ENCODE measurements at regions not wholly inside any gene's neighbourhood (a gene's known extent, or its start where the extent isn't known, plus 50 kb on each side); places are given as distances from the start of the nearest gene placed in this dataset.

GRCh38 chr3:41041462-41041861 lies 157.8 kb upstream of the CTNNB1 start:
- no peaks in the 10 kb centered on the region for H3K9me3 Mint-ChIP-seq (ENCODE audit: unreplicated experiment)
- Histone ChIP-seq H3K9me3 (ENCODE audit: insufficient read depth, low read depth, low read length) (no peaks in the 10 kb centered on the region), H3K27ac (ENCODE audit: low read depth, low read length) (no peak overlapping the region), H3K9ac (ENCODE audit: low read length) (no peak overlapping the region), H4K20me1 (ENCODE audit: insufficient read depth, low read length) (no peaks in the 10 kb centered on the region), H2AFZ (ENCODE audit: low read depth, low read length) (no peak overlapping the region), H3K4me3 (ENCODE audit: insufficient read depth, low read depth, low read length) (no peak overlapping the region), H3K79me2 (ENCODE audit: insufficient read depth, low read length) (no peaks in the 10 kb centered on the region), H3K36me3 (ENCODE audit: insufficient read depth, low read length) (no peaks in the 10 kb centered on the region), H3K4me1 (ENCODE audit: insufficient read depth, low read length) (no peaks in the 10 kb centered on the region), H3K4me2 (ENCODE audit: low read length) (no peak overlapping the region), H3K27me3 (ENCODE audit: insufficient read depth, low read length) (peaks cover 9% of the 10 kb centered on the region)
- H3K27me3 Mint-ChIP-seq (ENCODE audit: low read depth, unreplicated experiment), result peaks cover 26% of the 10 kb centered on the region
- no peak overlapping the region for H3K27ac Mint-ChIP-seq (ENCODE audit: unreplicated experiment)
- no peaks in the 10 kb centered on the region for H3K4me1 Mint-ChIP-seq (ENCODE audit: low read depth, unreplicated experiment)
- TF ChIP-seq EZH2 (IDR thresholded peaks at IDR 0.05; ENCODE audit: insufficient read depth, low read length), result no peak
- TF ChIP-seq CTCF (IDR thresholded peaks at IDR 0.05; ENCODE audit: insufficient read depth, low read depth, low read length), result no peak
- H3K36me3 Mint-ChIP-seq (ENCODE audit: low read depth, unreplicated experiment), result no peaks in the 10 kb centered on the region
- no peak for FAIRE-seq
- H3K4me3 Mint-ChIP-seq (ENCODE audit: unreplicated experiment), result no peak overlapping the region
- no peak for DNase-seq (ENCODE audit: low read depth)

- no peak for FAIRE-seq
- no peak overlapping the region for H3K27ac ChIP-seq (ENCODE audit: low read depth, low read length)
- H3K9me3 Mint-ChIP-seq (ENCODE audit: unreplicated experiment), result no peaks in the 10 kb centered on the region
Measured at GRCh38 chr3:41041899-41042298, 157.4 kb upstream of the CTNNB1 start.

More at GRCh38 chr3:41041899-41042298, 157.4 kb upstream of the CTNNB1 start:
- no peaks in the 10 kb centered on the region for H3K4me1 ChIP-seq (ENCODE audit: insufficient read depth, low read length)
- H2AFZ ChIP-seq (ENCODE audit: low read depth, low read length), result no peak overlapping the region
- Mint-ChIP-seq H3K36me3 (ENCODE audit: low read depth, unreplicated experiment) (no peaks in the 10 kb centered on the region), H3K4me1 (ENCODE audit: low read depth, unreplicated experiment) (no peaks in the 10 kb centered on the region), H3K27me3 (ENCODE audit: low read depth, unreplicated experiment) (peaks cover 23% of the 10 kb centered on the region), H3K4me3 (ENCODE audit: unreplicated experiment) (no peak overlapping the region), H3K27ac (ENCODE audit: unreplicated experiment) (no peak overlapping the region)
- H3K4me2 ChIP-seq (ENCODE audit: low read length), result no peak overlapping the region
- no peaks in the 10 kb centered on the region for H3K9me3 ChIP-seq (ENCODE audit: insufficient read depth, low read depth, low read length)
- TF ChIP-seq EZH2 (IDR thresholded peaks at IDR 0.05; ENCODE audit: insufficient read depth, low read length) (no peak), CTCF (IDR thresholded peaks at IDR 0.05; ENCODE audit: insufficient read depth, low read depth, low read length) (no peak)
- no peaks in the 10 kb centered on the region for H3K36me3 ChIP-seq (ENCODE audit: insufficient read depth, low read length)
- no peaks in the 10 kb centered on the region for H4K20me1 ChIP-seq (ENCODE audit: insufficient read depth, low read length)
- peaks cover 9% of the 10 kb centered on the region for H3K27me3 ChIP-seq (ENCODE audit: insufficient read depth, low read length)
- no peak for DNase-seq (ENCODE audit: low read depth)
- H3K9ac ChIP-seq (ENCODE audit: low read length), result no peak overlapping the region
- no peaks in the 10 kb centered on the region for H3K79me2 ChIP-seq (ENCODE audit: insufficient read depth, low read length)
- H3K4me3 ChIP-seq (ENCODE audit: insufficient read depth, low read depth, low read length), result no peak overlapping the region
